ENCODE measurements at regions not wholly inside any gene's neighbourhood (a gene's known extent, or its start where the extent isn't known, plus 50 kb on each side); places are given as distances from the start of the nearest gene placed in this dataset.
"Not testable (repeated sequence)": the region's sequence is repeated elsewhere in the genome, so short reads cannot be mapped to it uniquely, and the experiment has no call there.

DNA sequence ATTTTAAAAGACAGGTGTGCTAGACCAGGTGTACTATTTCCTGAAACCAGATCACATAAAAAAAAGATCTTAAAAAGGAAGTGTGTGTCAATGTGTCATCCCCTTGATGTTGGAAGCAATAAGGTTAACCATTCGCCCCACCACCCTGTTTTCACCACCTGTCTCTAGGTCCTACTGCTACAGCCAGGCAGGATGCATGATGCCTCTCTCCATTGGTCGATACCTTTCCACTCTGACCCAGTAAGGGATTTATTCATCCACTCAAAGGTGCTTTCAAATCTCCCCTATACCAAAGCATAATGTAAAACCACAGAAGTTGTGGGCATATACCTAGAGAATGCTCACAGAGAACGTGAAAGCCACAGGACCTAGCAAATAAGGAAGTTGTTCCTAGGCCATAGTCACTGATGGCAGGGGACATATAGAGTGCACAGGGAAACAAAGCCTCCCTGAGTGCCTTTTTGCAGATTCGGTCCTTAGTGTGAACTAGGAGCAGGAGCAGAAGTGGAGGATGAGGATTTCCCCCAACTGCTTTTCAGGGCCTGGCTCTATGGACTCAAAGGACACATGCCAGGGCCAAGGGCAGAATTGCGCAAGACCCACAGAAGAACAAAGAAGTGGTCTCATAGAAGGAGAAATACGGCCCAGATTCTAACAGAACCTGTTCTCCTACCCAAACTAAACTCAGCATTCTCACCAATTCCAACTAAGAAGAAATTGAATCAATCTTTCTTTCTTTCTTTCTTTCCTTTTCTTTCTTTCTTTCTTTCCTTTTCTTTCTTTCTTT, 631.5 kb upstream of the NRP1 start:
- Histone ChIP-seq H3K36me3 (ENCODE audit: control insufficient read depth in 1 of 2, insufficient read depth in 2 of 2, low read length in 2 of 2) (no peaks in the 10 kb centered on the region), H4K8ac (ENCODE audit: low read depth, low read length) (no peak overlapping the region), H3K4me3 (ENCODE audit: low read depth, low read length) (no peak overlapping the region), H2BK5ac (ENCODE audit: low read depth, low read length, poor library complexity) (no peak overlapping the region), H2BK12ac (ENCODE audit: low read length) (no peak overlapping the region), H3K18ac (ENCODE audit: low read length) (no peak overlapping the region), H2AK5ac (ENCODE audit: low read length) (no peak overlapping the region), H3K79me2 (ENCODE audit: control insufficient read depth, insufficient read depth, low read length, poor library complexity) (no peaks in the 10 kb centered on the region), H3K27ac (ENCODE audit: low read depth, low read length) (no peak overlapping the region), H3K4me2 (ENCODE audit: low read length) (no peak overlapping the region), H3K9ac (ENCODE audit: low read length) (no peak overlapping the region), H3K14ac (ENCODE audit: low read length) (no peak overlapping the region), H3K27me3 (ENCODE audit: insufficient read depth, low read length) (no peaks in the 10 kb centered on the region), H3K79me1 (ENCODE audit: low read length) (no peaks in the 10 kb centered on the region), H3K23ac (ENCODE audit: low read length) (no peak overlapping the region), H3K4ac (ENCODE audit: low read depth, low read length) (no peak overlapping the region), H2BK120ac (ENCODE audit: insufficient read depth, low read length, poor library complexity) (no peak overlapping the region), H3K9me3 (ENCODE audit: insufficient read depth, low read depth, low read length) (no peaks in the 10 kb centered on the region), H4K91ac (ENCODE audit: low read depth, low read length) (no peak overlapping the region), H3K4me1 (ENCODE audit: control insufficient read depth in 1 of 2, insufficient read depth in 2 of 2, low read length in 2 of 2) (peaks cover 0 to 3% of the 10 kb centered on the region in 2 experiments), H2AFZ (ENCODE audit: insufficient read depth, low read length, poor library complexity) (no peak overlapping the region), H4K12ac (ENCODE audit: low read depth, low read length) (no peak overlapping the region)
- no peak for DNase-seq
- no CpG with 5 or more reads among the region's 6 CpGs for WGBS (ENCODE audit: extremely low coverage, insufficient coverage, insufficient read length)

DNA sequence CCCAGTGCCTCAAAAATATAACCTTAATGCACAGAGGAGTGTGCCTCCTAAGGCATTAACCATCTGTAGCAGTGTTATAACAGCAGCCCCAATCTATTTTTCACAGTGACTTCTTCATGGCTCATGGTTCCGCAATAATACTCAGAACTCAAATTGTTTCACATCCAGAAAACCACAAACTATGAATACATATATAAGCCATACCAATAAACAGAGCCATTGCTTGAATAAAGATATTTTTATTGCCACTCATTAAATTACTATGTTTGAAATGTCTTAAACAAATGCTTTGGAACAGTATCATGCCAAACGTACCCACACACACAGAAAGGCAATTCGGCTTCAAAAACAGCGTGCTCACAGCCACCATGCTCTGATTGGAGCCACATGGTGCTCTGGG, 629.3 kb upstream of the NRP1 start:
- Histone ChIP-seq H3K27ac (ENCODE audit: low read depth, low read length) (no peak overlapping the region), H3K18ac (ENCODE audit: low read length) (no peak overlapping the region), H3K27me3 (ENCODE audit: insufficient read depth, low read length) (no peaks in the 10 kb centered on the region), H4K91ac (ENCODE audit: low read depth, low read length) (no peak overlapping the region), H2AK5ac (ENCODE audit: low read length) (no peak overlapping the region), H3K4me3 (ENCODE audit: low read depth, low read length) (no peak overlapping the region), H4K12ac (ENCODE audit: low read depth, low read length) (no peak overlapping the region), H3K36me3 (ENCODE audit: control insufficient read depth in 1 of 2, insufficient read depth in 2 of 2, low read length in 2 of 2) (no peaks in the 10 kb centered on the region), H2AFZ (ENCODE audit: insufficient read depth, low read length, poor library complexity) (no peak overlapping the region), H3K23ac (ENCODE audit: low read length) (no peak overlapping the region), H3K9me3 (ENCODE audit: insufficient read depth, low read depth, low read length) (no peaks in the 10 kb centered on the region), H2BK12ac (ENCODE audit: low read length) (no peak overlapping the region), H3K4me1 (ENCODE audit: control insufficient read depth in 1 of 2, insufficient read depth in 2 of 2, low read length in 2 of 2) (peaks cover 0 to 3% of the 10 kb centered on the region in 2 experiments), H3K9ac (ENCODE audit: low read length) (no peak overlapping the region), H3K79me2 (ENCODE audit: control insufficient read depth, insufficient read depth, low read length, poor library complexity) (no peaks in the 10 kb centered on the region), H3K79me1 (ENCODE audit: low read length) (no peaks in the 10 kb centered on the region), H2BK5ac (ENCODE audit: low read depth, low read length, poor library complexity) (no peak overlapping the region), H3K14ac (ENCODE audit: low read length) (no peak overlapping the region), H2BK120ac (ENCODE audit: insufficient read depth, low read length, poor library complexity) (no peak overlapping the region), H3K4me2 (ENCODE audit: low read length) (no peak overlapping the region), H4K8ac (ENCODE audit: low read depth, low read length) (no peak overlapping the region), H3K4ac (ENCODE audit: low read depth, low read length) (no peak overlapping the region)
- DNase-seq: no peak
- no CpG with 5 or more reads among the region's 4 CpGs for WGBS (ENCODE audit: extremely low coverage, insufficient coverage, insufficient read length)

DNA sequence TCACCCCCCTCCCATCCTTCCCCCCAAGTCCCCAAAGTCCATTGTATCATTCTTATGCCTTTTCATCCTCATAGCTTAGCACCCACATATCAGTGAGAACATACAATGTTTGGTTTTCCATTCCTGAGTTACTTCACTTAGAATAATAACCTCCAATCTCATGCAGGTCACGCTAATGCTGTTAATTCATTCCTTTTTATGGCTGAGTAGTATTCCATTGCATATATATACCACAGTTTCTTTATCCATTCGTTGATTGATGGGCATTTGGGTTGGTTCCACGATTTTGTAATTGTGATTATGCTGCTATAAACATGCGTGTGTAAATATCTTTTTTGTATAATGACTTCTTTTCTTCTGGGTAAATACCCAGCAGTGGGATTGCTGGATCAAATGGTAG, 621.9 kb upstream of the NRP1 start:
- H4K8ac ChIP-seq (ENCODE audit: low read depth, low read length); H4K12ac ChIP-seq (ENCODE audit: low read depth, low read length); H3K36me3 ChIP-seq (ENCODE audit: control insufficient read depth in 1 of 2, insufficient read depth in 2 of 2, low read length in 2 of 2); H3K79me1 ChIP-seq (ENCODE audit: low read length); H4K91ac ChIP-seq (ENCODE audit: low read depth, low read length); H2AFZ ChIP-seq (ENCODE audit: insufficient read depth, low read length, poor library complexity); H3K4me1 ChIP-seq (ENCODE audit: control insufficient read depth in 1 of 2, insufficient read depth in 2 of 2, low read length in 2 of 2); H2AK5ac ChIP-seq (ENCODE audit: low read length); H3K9ac ChIP-seq (ENCODE audit: low read length); H3K27ac ChIP-seq (ENCODE audit: low read depth, low read length); H3K14ac ChIP-seq (ENCODE audit: low read length); H3K4me2 ChIP-seq (ENCODE audit: low read length); H3K9me3 ChIP-seq (ENCODE audit: insufficient read depth, low read depth, low read length); H3K79me2 ChIP-seq (ENCODE audit: control insufficient read depth, insufficient read depth, low read length, poor library complexity); H3K27me3 ChIP-seq (ENCODE audit: insufficient read depth, low read length); H3K18ac ChIP-seq (ENCODE audit: low read length); H3K4ac ChIP-seq (ENCODE audit: low read depth, low read length); H3K23ac ChIP-seq (ENCODE audit: low read length); H2BK12ac ChIP-seq (ENCODE audit: low read length); H2BK5ac ChIP-seq (ENCODE audit: low read depth, low read length, poor library complexity); H2BK120ac ChIP-seq (ENCODE audit: insufficient read depth, low read length, poor library complexity); H3K4me3 ChIP-seq (ENCODE audit: low read depth, low read length); DNase-seq: not testable (repeated sequence)
- no CpG with 5 or more reads among the region's 4 CpGs for WGBS (ENCODE audit: extremely low coverage, insufficient coverage, insufficient read length)

DNA sequence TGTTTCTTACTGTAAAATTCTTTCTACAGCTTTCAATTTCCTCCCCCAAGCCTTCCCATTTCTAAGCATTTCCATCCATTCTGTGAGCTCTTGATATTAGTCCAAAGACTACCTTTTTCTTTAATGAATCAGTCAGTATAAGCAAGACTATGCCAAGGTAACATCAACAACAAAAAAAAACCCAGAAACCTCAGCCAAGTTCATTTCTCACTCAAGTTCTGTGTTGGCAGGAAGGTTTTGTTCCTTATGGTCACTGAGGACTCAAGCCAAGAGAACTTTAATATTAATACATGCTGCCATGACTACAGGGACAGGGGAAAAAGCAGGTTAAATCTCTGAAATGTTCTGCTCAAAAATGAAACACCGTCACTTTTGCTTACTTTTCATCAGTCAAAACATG, 621.2 kb upstream of the NRP1 start:
- Histone ChIP-seq H4K91ac (ENCODE audit: low read depth, low read length) (no peak overlapping the region), H3K27me3 (ENCODE audit: insufficient read depth, low read length) (no peaks in the 10 kb centered on the region), H2AK5ac (ENCODE audit: low read length) (no peak overlapping the region), H2BK12ac (ENCODE audit: low read length) (no peak overlapping the region), H3K79me1 (ENCODE audit: low read length) (no peaks in the 10 kb centered on the region), H3K4me2 (ENCODE audit: low read length) (no peak overlapping the region), H3K9me3 (ENCODE audit: insufficient read depth, low read depth, low read length) (no peaks in the 10 kb centered on the region), H3K4me3 (ENCODE audit: low read depth, low read length) (no peak overlapping the region), H3K18ac (ENCODE audit: low read length) (no peak overlapping the region), H3K27ac (ENCODE audit: low read depth, low read length) (no peak overlapping the region), H3K9ac (ENCODE audit: low read length) (no peak overlapping the region), H3K36me3 (ENCODE audit: control insufficient read depth in 1 of 2, insufficient read depth in 2 of 2, low read length in 2 of 2) (no peaks in the 10 kb centered on the region), H2BK5ac (ENCODE audit: low read depth, low read length, poor library complexity) (no peak overlapping the region), H3K79me2 (ENCODE audit: control insufficient read depth, insufficient read depth, low read length, poor library complexity) (no peaks in the 10 kb centered on the region), H3K4ac (ENCODE audit: low read depth, low read length) (no peak overlapping the region), H3K4me1 (ENCODE audit: control insufficient read depth in 1 of 2, insufficient read depth in 2 of 2, low read length in 2 of 2) (no peaks in the 10 kb centered on the region), H4K12ac (ENCODE audit: low read depth, low read length) (no peak overlapping the region), H2BK120ac (ENCODE audit: insufficient read depth, low read length, poor library complexity) (no peak overlapping the region), H3K23ac (ENCODE audit: low read length) (no peak overlapping the region), H4K8ac (ENCODE audit: low read depth, low read length) (no peak overlapping the region), H3K14ac (ENCODE audit: low read length) (no peak overlapping the region), H2AFZ (ENCODE audit: insufficient read depth, low read length, poor library complexity) (no peak overlapping the region)
- no CpG with 5 or more reads among the region's 1 CpG for WGBS (ENCODE audit: extremely low coverage, insufficient coverage, insufficient read length)
- DNase-seq: no peak

Measured in trophoblast cell (in vitro differentiated cells and primary cell).